Activated CD8-positive, alpha-beta T cell treated with anti-CD3 and anti-CD28 coated beads for 36 hours (primary cell): ENCODE measurements at regions not wholly inside any gene's neighbourhood (a gene's known extent, or its start where the extent isn't known, plus 50 kb on each side); places are given as distances from the start of the nearest gene placed in this dataset.

Experiments used
- ATAC-seq: fragments of 200-7000 bp; cut with Tn5 transposase; one replicate; pipeline ENCODE4 v1.10.0; 2021; ENCODE audit warnings: mild to moderate bottlenecking, moderate library complexity
- CTCF ChIA-PET: fragments of 350-600 bp; sonication (Branson Sonifier 250); formaldehyde crosslinking; loops from one replicate; lab custom pipeline; 2021; ENCODE audit warnings: antibody characterized with exemption; lab: Charles Lee
- POLR2A ChIA-PET: fragments of 350-600 bp; sonication (Branson Sonifier 250); formaldehyde crosslinking; loops from one replicate; lab custom pipeline; 2021; ENCODE audit warnings: antibody characterized with exemption; lab: Charles Lee
- DNase-seq: peaks from one replicate; pipeline ENCODE4 v3.0.0-alpha.2; 2020
- H3K27ac Mint-ChIP-seq: one replicate; pipeline ENCODE4 v1.8.0; 2021; ENCODE audit warnings: mild to moderate bottlenecking, mixed read lengths
- H3K27me3 Mint-ChIP-seq: one replicate; pipeline ENCODE4 v1.8.0; 2021; ENCODE audit warnings: mixed read lengths
- H3K36me3 Mint-ChIP-seq: one replicate; pipeline ENCODE4 v1.8.0; 2021; ENCODE audit warnings: low read depth, mixed read lengths
- H3K4me1 Mint-ChIP-seq: one replicate; pipeline ENCODE4 v1.8.0; 2021; ENCODE audit warnings: low read depth, mixed read lengths
- H3K4me3 Mint-ChIP-seq: one replicate; pipeline ENCODE4 v1.8.0; 2021; ENCODE audit warnings: mild to moderate bottlenecking, moderate library complexity, mixed read lengths
- H3K9me3 Mint-ChIP-seq: one replicate; pipeline ENCODE4 v1.8.0; 2021; ENCODE audit warnings: mixed read lengths
- CTCF ChIP-seq: fragments of 200-600 bp; IDR thresholded peaks from one replicate; pipeline ENCODE4 v1.8.0; 2022; ENCODE audit warnings: antibody characterized with exemption, mild to moderate bottlenecking
- intact Hi-C: fragments of 100-400 bp; cut with micrococcal nuclease; formaldehyde crosslinking; loops from one replicate; pipeline ENCODE4 v1.10.0; 2022

GRCh38 chr3:194080913-194081800, 54.8 kb upstream of the HES1 start:
- Mint-ChIP-seq H3K27ac (no peak overlapping the region), H3K4me3 (no peak overlapping the region), H3K36me3 (no peaks in the 10 kb centered on the region), H3K27me3 (peaks cover 17% of the 10 kb centered on the region), H3K9me3 (no peaks in the 10 kb centered on the region), H3K4me1 (peaks cover 6% of the 10 kb centered on the region)
- intact Hi-C loops: no loop called here
- CTCF ChIA-PET: interaction anchor here (0.7 kb wide), 1 partner anchor 342 kb away, joined by 3 read pairs; no protein-coding TSS in a partner anchor
- ATAC-seq (peak; percentile 30), DNase-seq (no peak)
- no peak for TF ChIP-seq CTCF
- POLR2A ChIA-PET: no interaction called here

- no peaks in the 10 kb centered on the region for H3K36me3 Mint-ChIP-seq
- no peak for TF ChIP-seq CTCF
- no peaks in the 10 kb centered on the region for H3K9me3 Mint-ChIP-seq
- no peak overlapping the region for H3K27ac Mint-ChIP-seq
- POLR2A ChIA-PET: interaction anchor here (0.6 kb wide), 1 partner anchor 202 kb away, joined by 3 read pairs; no protein-coding TSS in a partner anchor
- CTCF ChIA-PET: interaction anchor here (0.7 kb wide), 1 partner anchor 341 kb away, joined by 3 read pairs; no protein-coding TSS in a partner anchor
- H3K4me3 Mint-ChIP-seq: no peak overlapping the region
- ATAC-seq (no peak), DNase-seq (no peak)
- peaks cover 21% of the 10 kb centered on the region for H3K27me3 Mint-ChIP-seq
- peaks cover 6% of the 10 kb centered on the region for H3K4me1 Mint-ChIP-seq
- intact Hi-C loops: no loop called here
Measured at GRCh38 chr3:194081826-194082225, 54.1 kb upstream of the HES1 start.

- H3K36me3 Mint-ChIP-seq: no peaks in the 10 kb centered on the region
- no peak for ATAC-seq
- intact Hi-C loops: no loop called here
- ChIA-PET POLR2A (no interaction called here), CTCF (no interaction called here)
- no peak for DNase-seq
- peaks cover 16% of the 10 kb centered on the region for H3K27me3 Mint-ChIP-seq
- H3K27ac Mint-ChIP-seq: no peak overlapping the region
- no peak overlapping the region for H3K4me3 Mint-ChIP-seq
- no peak for TF ChIP-seq CTCF
- H3K4me1 Mint-ChIP-seq: peaks cover 6% of the 10 kb centered on the region
- no peaks in the 10 kb centered on the region for H3K9me3 Mint-ChIP-seq
Measured at GRCh38 chr3:194082743-194083636, 53.0 kb upstream of the HES1 start.

- Mint-ChIP-seq H3K9me3 (no peaks in the 10 kb centered on the region), H3K27ac (no peak overlapping the region), H3K4me3 (no peak overlapping the region), H3K27me3 (peaks cover 13% of the 10 kb centered on the region), H3K36me3 (no peaks in the 10 kb centered on the region), H3K4me1 (peaks cover 6% of the 10 kb centered on the region)
- DNase-seq: no peak
- no peak for ATAC-seq
- ChIA-PET CTCF (interaction anchor here (1.7 kb wide), 1 partner anchor 232 kb away, joined by 8 read pairs; no protein-coding TSS in a partner anchor), POLR2A (interaction anchor here (0.6 kb wide), 1 partner anchor 212 kb away, joined by 4 read pairs; no protein-coding TSS in a partner anchor)
- TF ChIP-seq CTCF: no peak
- intact Hi-C loops: no loop called here
Measured at GRCh38 chr3:194083637-194084224, 52.2 kb upstream of the HES1 start.
